GM12891 (cell line): ENCODE measurements at regions not wholly inside any gene's neighbourhood (a gene's known extent, or its start where the extent isn't known, plus 50 kb on each side); places are given as distances from the start of the nearest gene placed in this dataset.

Source experiments
- PAX5 ChIP-seq: IDR thresholded peaks from 2 replicates; pipeline ENCODE4 v1.6.1; 2011; ENCODE audit warnings: low read length, moderate library complexity, mild to moderate bottlenecking; ENCODE audit not compliant: insufficient read depth, severe bottlenecking
- POLR2A ChIP-seq: IDR thresholded peaks from 2 replicates; pipeline ENCODE4 v1.6.1; 2011; ENCODE audit warnings: low read depth, low read length, control low read depth
- POLR2AphosphoS5 ChIP-seq: IDR thresholded peaks from 2 replicates; pipeline ENCODE4 v1.6.1; 2011; ENCODE audit warnings: low read depth, low read length, control low read depth
- TAF1 ChIP-seq: IDR thresholded peaks from 2 replicates; pipeline ENCODE4 v1.6.1; 2011; ENCODE audit warnings: low read depth, low read length, control low read depth

DNA sequence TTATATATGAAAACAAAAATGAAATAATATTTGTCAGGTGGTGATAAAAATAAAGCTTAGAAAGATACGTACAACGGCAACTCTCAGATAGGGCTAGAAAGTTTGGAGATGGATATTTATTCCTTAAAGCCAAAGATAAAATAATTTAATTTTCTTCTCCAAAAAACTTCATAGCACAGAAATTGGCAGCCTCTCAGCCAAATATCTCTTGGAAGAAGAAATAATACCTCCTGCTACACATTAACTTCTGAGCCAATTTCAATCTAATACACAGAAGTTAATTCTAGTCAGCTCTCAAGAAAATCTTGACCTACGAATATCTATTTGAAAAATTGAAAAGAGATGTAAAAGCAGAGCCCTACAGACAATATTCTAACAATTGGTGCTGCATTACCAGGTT, 122.4 kb downstream of the TES start:
- TF ChIP-seq POLR2A = no peak
- no peak for TF ChIP-seq POLR2AphosphoS5
- no peak for TF ChIP-seq PAX5
- no peak for TF ChIP-seq TAF1
